GM21381 (cell line): ENCODE measurements at regions not wholly inside any gene's neighbourhood (a gene's known extent, or its start where the extent isn't known, plus 50 kb on each side); places are given as distances from the start of the nearest gene placed in this dataset.
"Not testable (repeated sequence)": the region's sequence is repeated elsewhere in the genome, so short reads cannot be mapped to it uniquely, and the experiment has no call there.

Source experiments
- ATAC-seq: cut with Tn5 transposase; IDR thresholded peaks from one replicate; pipeline ENCODE4 v1.9.1; 2021; ENCODE audit warnings: mild to moderate bottlenecking, moderate library complexity; ENCODE audit not compliant: unreplicated experiment

DNA sequence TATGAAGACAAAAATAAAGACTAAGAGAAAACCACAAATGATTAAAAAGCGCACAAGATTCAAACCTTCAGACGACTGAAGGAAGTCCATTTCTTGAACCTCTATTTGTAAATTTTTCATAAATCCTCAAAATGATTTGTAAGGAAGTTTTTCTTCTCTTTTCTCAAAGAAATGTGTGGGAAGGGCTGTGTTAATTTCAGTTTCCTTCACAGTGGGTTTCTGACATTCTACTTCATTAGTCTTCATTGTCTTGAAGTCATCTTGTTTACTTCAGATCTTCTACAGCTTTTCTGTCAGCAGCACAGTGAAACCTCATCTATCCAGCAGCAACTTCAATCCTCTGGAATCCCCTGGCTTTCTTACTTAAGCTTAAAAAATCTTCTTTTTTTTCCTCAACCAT, 87.6 kb upstream of the MYLIP start:
- ATAC-seq = no peak

DNA sequence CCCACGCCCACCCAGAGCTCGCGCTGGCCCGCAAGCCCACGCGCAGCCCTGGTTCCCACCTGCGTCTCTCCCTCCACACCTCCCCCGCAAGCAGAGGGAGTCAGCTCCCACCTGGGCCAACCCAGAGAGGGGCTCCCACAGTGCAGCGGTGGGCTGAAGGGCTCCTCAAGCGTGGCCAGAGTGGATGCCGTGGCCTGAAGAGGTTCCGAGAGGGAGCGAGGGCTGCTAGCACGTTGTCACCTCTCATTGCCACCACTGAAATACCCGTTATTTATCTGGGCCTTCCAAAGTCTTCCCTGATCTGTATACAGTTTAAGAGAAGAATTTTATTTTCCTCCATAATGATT, 88.3 kb upstream of the MYLIP start:
- no peak for ATAC-seq

DNA sequence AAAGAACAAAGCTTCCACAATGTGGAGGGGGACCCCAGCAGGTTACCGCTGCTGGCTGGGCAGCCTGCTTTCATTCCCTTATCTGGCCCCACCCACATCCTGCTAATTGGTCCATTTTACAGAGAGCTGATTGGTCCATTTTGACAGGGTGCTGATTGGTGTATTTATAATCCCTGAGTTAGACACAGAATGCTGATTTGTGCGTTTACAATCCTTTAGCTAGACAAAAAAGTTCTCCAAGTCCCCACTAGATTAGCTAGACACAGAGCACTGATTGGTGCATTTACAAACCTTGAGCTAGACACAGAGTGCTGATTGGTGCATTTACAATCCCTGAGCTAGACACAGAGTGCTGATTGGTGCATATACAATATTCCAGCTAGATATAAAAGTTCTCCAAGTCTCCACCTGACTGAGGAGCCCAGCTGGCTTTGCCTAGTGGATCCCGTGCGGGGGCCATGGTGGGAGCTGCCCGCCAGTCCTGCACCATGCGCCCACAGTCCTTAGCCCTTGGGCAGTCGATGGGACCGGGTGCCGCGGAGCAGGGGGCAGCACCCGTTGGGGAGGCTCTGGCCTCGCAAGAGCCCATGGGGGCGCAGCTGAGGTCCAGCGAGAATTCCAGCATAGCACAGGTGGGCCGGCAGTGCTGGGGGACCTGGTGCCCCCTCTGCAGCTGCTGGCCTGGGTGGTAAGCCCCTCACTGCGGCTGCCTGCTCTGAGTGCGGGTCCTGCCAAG, 88.8 kb upstream of the MYLIP start:
- ATAC-seq = not testable (repeated sequence)

DNA sequence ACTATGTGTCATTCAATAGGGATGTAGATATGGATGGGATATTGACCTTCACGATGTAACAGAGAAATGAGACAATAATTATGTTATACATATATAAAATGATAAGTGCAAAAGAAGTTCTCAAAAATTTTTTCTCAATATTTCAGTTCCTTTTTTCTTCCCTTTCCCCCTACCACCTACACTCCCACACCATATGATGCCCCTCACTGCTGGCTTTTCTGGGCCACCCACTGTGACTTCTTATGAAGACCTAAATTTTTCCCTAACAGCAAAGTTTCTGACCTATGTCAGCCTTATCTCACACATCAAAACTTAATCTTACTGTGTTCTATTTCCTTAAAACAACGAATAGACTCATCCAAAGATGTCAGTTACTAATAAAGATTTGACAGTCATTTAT, 89.9 kb upstream of the MYLIP start:
- no peak for ATAC-seq

DNA sequence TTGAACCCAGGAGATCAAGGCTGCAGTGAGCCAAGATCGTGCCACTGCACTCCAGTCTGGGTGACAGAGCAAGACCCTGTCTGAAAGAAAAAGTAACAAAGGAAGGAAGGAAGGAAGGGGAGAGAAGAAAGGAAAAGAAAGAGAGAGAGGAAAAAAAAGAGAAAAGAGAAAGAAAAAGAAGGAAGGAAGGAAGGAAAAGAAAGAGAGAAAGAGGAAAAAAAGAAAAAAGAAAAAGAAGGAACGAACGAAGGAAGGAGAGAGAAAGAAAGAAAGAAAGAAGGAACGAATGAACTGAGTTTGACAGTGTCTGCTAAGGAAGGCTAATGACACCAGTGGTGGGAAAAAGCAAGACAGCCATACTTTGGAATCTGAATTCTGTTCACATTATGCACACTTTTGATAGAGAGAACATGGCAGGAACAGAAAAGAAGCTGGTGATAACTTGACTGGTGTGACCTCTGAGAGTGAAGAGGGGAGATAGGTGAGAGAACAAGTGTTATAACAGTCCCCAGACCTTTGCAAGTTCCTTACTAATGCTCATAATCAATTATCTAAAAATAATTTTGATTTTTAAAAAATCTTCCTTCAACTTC, 93.3 kb upstream of the MYLIP start:
- no peak for ATAC-seq

DNA sequence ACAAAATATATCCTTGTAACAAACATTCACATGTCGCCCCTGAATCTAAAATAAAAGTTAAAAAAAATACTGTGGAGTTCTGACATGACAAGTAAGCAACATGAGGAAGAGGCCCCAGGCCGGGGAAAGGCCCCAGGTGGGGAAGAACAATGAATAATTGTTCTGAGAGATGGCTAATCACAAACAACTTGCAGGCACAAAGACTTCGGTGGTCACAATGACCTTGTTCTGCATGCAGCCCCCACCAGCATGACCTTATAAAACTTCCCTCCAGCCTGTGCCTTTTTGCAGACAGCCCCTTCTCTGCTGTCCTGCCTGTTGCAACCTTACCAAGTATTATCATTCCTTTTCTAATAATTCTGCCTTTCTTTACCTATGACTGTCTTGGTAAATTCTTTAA, 95.7 kb upstream of the MYLIP start:
- no peak for ATAC-seq

DNA sequence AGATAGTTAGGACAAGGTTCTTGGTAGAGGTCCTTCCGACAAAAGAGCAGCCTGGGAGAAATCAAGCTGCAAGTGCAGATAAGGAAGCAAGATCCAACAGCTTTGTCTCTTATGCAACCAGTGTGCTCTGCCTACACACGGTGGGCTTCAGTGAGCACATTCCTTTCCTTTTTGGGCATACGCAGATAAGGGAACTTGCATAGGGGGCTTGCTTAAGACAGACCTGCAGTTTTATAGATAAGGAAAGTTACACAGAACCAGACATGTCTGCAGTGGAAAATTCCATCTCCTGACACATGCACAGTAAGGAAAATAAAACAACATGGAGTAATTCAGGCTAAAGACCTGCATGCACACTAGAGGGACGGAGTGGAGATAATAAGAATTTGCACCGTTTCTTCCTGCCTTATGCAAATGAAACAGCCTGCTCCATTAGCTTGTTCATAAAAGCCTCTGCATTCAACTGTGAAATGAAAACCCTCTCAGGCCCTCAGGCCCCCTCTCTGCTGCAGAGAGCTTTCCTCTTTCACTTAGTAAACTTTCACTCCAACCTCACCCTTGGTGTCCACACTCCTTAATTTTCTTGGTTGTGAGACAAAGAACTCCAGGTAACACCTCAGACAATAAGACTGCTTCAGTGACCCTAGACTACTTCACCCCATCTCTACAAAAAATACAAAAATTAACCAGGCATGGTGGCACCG, 97.5 kb upstream of the MYLIP start:
- no peak for ATAC-seq

DNA sequence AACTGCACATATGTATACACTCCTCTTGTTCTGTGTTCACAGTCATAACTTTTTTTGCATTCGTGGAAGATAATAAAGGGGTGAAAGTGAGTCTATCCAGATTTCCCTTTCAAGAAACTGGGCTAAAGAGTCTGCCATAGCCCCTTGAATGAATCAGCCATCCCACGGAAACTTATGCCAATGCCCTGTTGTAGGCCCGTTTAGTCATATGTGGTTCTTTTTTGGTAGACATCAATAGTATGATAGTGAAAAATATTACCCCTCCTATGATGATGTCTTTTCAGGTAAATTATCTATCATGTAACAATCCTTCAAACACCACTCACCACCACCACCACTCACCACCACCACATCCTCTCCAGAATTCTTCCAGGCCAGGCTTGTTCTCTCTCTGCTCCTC, 99.9 kb upstream of the MYLIP start:
- no peak for ATAC-seq

DNA sequence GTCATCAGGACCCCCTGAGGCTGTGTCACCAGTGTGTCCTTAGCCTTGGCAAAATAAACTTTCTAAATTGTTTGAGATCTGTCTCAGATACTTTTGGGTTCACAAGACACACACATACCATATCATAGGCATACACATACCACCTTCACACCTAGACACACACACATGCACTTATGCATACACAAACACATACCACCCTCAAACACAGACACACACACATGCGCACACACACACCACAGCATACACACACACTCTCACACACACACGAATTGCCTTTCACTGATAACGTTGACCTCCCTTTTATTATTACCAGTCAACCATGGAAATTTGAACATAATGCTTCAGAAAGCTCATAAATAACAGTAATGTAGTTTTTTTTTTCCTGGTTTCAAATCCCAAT, 108.6 kb upstream of the MYLIP start:
- no peak for ATAC-seq

DNA sequence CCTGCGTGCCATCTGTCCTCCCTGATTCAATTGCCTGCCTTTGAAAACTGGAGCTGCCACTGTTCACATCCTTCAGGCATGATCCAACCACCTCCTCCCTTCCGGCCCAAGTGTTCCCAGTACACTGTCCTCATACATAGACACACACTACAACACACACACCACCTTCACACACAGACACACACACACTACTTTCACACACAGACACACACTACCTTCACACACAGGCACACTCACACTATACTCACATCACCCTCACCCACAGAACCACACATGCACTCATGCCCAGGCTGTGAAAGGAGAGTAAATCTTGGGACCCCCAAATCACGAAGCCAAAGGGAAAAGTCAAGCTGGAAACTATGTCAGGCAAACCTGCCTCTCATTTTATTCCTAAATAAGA, 109.4 kb upstream of the MYLIP start:
- no peak for ATAC-seq

DNA sequence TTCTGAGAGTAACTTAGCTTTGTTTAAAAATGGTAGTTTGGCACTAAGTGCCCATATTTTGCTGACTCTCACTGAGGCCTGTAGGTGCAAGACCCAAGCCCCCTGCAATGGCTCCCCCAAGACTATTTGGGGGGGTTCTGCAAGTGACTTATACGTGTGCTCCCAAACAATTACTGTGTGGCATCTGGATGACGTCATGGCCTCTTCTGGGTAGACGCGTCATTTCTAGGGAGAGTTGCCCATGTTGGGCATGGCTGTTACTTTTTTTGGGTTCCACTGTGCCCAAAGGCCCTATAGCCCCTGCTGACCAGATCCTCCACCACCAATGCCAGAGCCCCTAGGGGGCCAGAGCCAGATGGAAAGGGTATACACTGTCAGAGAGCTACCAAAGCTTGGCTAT, 110.3 kb upstream of the MYLIP start:
- ATAC-seq = no peak

DNA sequence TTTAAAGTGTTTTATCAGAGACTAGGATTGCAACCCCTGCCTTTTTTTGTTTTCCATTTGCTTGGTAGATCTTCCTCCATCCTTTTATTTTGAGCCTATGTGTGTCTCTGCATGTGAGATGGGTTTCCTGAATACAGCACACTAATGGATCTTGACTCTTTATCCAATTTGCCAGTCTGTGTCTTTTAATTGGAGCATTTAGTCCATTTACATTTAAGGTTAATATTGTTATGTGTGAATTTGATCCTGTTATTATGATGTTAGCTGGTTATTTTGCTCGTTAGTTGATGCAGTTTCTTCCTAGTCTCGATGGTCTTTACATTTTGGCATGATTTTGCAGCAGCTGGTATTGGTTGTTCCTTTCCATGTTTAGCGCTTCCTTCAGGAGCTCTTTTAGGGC, 114.6 kb upstream of the MYLIP start:
- not testable (repeated sequence) for ATAC-seq

DNA sequence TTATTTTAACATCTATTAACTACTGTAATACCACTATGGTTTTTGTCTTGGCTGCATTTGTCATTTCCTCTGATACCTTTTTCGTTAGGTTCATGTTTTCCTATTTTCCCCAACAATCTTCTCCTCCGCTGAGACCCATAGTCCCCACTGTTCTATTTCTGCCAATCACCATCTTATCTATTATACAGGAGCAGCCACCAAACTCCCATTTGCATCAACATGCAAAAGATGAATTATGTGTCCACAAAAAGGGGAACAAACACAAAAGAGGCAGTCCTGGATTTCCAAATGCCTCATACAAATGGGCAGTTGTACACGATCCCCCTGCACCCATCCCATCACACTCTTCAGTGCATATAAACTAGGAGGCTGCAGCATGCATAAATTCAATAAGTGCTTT, 121.7 kb upstream of the MYLIP start:
- no peak for ATAC-seq

DNA sequence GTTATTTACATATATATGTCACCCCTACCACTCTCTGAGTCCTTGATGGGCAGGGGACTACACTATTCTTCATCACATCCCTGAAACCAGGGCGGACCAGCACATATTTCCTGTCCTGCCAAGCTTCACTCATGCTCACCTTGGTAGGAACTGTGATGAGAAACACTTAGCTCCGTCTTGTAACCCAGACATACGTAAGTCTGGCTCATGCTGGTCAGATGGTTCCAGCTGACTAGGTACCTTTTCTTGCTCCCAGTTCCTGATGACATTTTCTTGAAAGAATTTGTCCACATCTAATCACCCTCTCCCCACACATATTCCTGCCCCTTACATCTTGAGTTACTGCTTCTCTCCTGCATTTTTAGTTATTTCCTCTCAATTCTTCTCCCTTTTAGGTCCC, 122.2 kb upstream of the MYLIP start:
- ATAC-seq = no peak

DNA sequence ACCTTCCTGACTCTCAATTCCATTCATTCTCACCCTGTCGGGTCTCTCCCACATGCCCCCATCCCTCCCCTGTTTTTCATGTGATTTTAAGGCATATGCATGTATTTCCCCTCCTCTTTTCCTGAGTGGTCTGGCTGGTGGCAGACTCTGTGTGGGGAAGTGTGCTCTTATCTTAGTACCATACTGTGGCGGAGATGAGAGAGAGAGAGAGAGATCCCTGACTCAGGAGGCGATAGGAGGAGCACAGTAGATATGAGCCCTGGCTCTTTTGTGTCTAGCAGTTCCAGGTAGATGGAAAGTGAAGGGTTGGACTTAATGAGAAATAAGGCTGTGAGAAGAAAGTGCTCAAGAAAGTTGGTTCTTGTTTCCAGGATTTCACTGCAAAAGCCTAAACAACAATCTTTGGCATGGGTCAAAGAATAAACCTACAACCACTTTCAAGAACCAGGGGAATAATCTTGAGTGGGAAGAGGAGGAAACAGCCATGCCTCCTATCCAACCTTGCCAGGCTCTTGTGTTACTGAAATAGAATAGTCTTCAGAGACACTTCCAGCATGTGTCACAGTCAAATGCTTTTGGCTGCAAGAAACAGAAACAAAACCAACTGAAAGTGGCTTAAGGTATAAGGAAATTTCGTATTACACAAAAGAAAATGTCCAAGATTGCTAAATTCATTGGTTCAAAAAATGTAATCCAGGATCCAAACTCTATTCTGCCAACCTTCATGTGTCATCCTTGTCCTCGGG, 123.8 kb upstream of the MYLIP start:
- no peak for ATAC-seq

DNA sequence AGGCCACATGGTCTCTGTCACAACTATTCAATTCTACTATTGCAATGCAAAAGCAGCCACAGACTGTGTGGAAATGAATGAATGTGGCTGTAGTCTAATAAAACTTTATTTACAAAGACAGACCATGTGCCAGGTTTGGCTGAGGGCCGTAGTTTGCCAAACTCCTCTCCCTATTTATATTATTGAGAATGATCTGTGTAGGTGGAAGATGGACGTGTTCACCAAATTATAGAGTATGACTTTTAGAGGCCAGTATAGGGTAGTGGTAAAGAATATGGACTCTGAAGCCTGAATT, 125.7 kb upstream of the MYLIP start:
- no peak for ATAC-seq

DNA sequence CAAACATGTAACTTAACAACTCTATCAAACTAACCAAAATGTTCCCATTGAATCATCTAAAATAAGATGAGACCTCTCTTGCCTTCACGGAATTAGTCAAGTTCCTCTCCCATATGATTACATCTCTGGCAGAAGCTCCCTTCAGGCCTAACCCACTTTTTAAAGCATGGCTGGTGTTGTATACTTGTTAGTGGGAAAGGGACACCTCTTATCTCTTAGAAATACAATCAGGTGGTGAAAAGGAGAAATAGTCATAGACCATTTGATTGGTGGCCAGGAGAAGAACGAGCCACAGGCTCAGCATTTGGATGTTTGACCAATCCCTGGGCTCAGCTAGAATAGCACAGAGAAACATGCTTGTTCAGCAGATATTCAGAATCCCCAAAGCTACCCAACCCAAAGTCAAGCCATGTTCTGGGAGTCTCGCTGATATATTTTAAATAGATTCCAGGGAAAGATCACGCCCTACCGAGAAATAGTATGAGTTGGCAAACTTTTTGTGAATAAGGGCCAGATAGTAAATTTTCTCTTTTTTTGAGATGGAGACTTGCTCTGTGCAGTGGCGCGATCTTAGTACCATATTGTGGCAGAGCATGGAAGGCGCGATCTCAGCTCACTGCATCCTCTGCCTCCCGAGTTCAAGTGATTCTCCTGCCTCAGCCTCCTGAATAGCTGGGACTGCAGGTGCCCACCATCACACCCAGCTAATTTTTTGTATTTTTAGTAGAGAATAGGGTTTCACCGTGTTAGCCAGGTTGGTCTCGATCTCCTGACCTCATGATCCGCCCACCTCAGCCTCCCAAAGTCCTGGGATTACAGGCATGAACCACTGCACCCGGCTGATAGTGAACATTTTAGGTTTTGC, 126.3 kb upstream of the MYLIP start:
- ATAC-seq = no peak

DNA sequence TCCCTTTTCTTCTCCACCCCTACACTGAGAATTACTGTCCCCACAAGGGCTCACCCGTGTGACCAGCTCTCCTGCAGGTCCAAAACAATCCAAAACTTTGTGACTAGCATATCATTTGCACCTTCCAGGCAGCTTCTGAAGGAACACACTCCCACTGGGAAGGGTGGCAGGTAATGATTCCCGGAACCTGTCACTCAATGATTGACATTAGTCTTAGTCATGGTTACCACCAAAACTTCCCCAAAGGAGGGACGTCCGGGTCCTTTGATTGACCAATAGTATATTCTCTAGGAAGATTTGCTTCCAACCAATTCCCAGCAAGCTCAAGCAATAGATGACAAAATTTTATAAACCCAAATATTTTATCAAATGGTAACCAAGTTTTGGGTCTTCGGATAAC, 127.7 kb upstream of the MYLIP start:
- no peak for ATAC-seq

DNA sequence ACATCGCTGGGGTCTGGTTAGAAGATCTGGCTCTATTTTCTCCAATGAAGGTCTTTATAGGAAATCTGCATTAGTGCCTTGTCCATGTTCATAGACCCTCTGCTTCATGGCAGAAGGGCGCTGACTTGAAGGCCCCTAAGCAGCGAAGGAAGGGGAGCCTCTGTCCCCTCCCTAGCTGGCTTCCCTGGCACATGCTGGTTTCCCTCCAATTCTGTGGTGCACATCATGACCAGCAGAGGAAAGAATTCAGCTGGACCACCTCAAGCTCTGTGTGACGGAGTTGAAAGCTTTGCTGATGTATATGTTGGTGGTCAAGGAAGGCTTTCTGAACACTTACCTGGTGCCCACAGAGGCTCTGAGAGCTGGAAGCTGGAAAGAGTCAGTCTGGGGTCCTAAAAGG, 129.7 kb upstream of the MYLIP start:
- ATAC-seq = no peak

DNA sequence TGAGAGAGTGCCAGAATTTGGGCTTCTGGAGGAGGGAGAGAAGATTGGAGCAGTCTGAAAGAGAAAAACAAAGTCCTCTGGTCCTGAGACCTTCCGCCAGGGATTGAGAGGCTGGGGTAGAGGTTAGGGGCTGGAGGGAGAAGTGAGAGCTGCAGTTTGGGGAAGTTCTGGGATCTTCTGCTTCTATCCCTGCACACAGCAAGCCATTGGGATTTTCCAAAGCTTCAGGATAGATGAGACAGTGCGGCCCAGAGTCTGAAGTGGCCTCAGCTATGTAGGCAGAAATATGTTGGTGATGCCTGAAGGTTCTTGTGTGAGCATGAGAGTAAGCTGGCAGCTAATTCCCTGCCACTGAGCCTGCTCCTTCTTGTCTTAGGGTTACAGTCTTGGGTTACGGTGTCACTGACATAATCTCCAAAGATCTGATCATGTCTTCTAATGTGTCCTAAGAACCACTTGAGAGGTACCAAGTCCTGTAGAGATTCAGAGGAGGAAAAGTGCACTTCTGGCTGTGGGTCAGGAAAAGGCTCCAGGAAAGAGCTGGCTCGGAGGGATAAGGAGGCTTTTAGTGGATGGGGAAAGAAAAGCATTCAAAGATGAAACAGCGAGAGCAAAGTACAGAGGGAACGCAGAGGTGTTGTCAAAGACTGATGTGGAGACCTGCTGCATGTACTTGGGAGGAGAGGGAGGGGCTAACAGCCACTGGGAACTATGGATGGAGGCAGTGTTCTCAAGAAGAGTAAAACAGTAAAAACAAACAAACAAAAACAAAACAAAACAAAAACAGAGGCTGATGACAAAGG, 131.1 kb upstream of the MYLIP start:
- ATAC-seq = no peak
